GM23338 (cell line): ENCODE measurements at regions not wholly inside any gene's neighbourhood (a gene's known extent, or its start where the extent isn't known, plus 50 kb on each side); places are given as distances from the start of the nearest gene placed in this dataset.

Source experiments
- ATAC-seq: fragments of 200-7000 bp; cut with Tn5 transposase; 3 replicates; pipeline ENCODE4 v1.9.1; 2020
- DNase-seq: peaks from one replicate; pipeline ENCODE4 v3.0.0-alpha.2; 2015; ENCODE audit warnings: low spot score
- H2AFZ ChIP-seq: fragments of 200-600 bp; sonication (generic); 2 replicates; pipeline ENCODE4 v1.8.0; 2016; ENCODE audit warnings: antibody characterized with exemption, mild to moderate bottlenecking, moderate library complexity
- H3F3A ChIP-seq: fragments of 200-600 bp; sonication (generic); replicated peaks from 2 replicates; pipeline ENCODE4 v1.8.0; 2017; ENCODE audit warnings: antibody characterized with exemption, mixed run types, low read depth
- H3K27ac ChIP-seq: fragments of 200-600 bp; sonication (generic); 2 replicates; pipeline ENCODE4 v1.6.1; 2016; ENCODE audit warnings: low read depth
- H3K27me3 ChIP-seq: fragments of 200-600 bp; sonication (generic); 2 replicates; pipeline ENCODE4 v1.8.0; 2016; ENCODE audit warnings: mild to moderate bottlenecking, mixed run types, moderate library complexity; ENCODE audit not compliant: insufficient read depth
- H3K36me3 ChIP-seq: fragments of 200-600 bp; sonication (generic); 2 replicates; pipeline ENCODE4 v1.8.0; 2016; ENCODE audit warnings: mild to moderate bottlenecking; ENCODE audit not compliant: insufficient read depth
- H3K4me1 ChIP-seq: fragments of 200-600 bp; sonication (generic); 2 replicates; pipeline ENCODE4 v1.8.0; 2016; ENCODE audit warnings: mild to moderate bottlenecking, moderate library complexity; ENCODE audit not compliant: insufficient read depth
- H3K4me2 ChIP-seq: fragments of 200-600 bp; sonication (generic); 2 replicates; pipeline ENCODE4 v1.7.1; 2017; ENCODE audit warnings: mixed run types
- H3K4me3 ChIP-seq: fragments of 200-600 bp; sonication (generic); 2 replicates; pipeline ENCODE4 v1.6.1; 2016; ENCODE audit warnings: mixed run types
- H3K79me2 ChIP-seq: fragments of 200-600 bp; sonication (generic); replicated peaks from 2 replicates; pipeline ENCODE4 v1.8.0; 2017; ENCODE audit warnings: mild to moderate bottlenecking; ENCODE audit not compliant: insufficient read depth
- H3K9me2 ChIP-seq: fragments of 200-600 bp; sonication (generic); 2 replicates; pipeline ENCODE4 v1.8.0; 2017; ENCODE audit not compliant: insufficient read depth
- H4K20me1 ChIP-seq: fragments of 200-600 bp; sonication (generic); replicated peaks from 2 replicates; pipeline ENCODE4 v1.8.0; 2017; ENCODE audit warnings: mild to moderate bottlenecking; ENCODE audit not compliant: insufficient read depth
- H3K27ac Mint-ChIP-seq: 2 replicates; pipeline ENCODE4 v1.8.0; 2020; ENCODE audit warnings: inconsistent platforms, mild to moderate bottlenecking, moderate library complexity, mixed read lengths
- H3K27me3 Mint-ChIP-seq: 3 replicates; pipeline ENCODE4 v1.8.0; 2022; ENCODE audit warnings: low read depth, mild to moderate bottlenecking, moderate library complexity, mixed read lengths, inconsistent platforms; ENCODE audit not compliant: insufficient read depth, poor library complexity
- H3K36me3 Mint-ChIP-seq: 3 replicates; pipeline ENCODE4 v1.8.0; 2021; ENCODE audit warnings: low read depth, mild to moderate bottlenecking, inconsistent platforms, moderate library complexity, mixed read lengths
- H3K4me1 Mint-ChIP-seq: 3 replicates; pipeline ENCODE4 v1.8.0; 2020; ENCODE audit warnings: mild to moderate bottlenecking, inconsistent platforms, mixed read lengths
- H3K4me3 Mint-ChIP-seq: 3 replicates; pipeline ENCODE4 v1.8.0; 2021; ENCODE audit warnings: moderate library complexity, mild to moderate bottlenecking, inconsistent platforms, mixed read lengths
- H3K9me3 Mint-ChIP-seq: 3 replicates; pipeline ENCODE4 v1.8.0; 2020; ENCODE audit warnings: moderate library complexity, mild to moderate bottlenecking, inconsistent platforms, mixed read lengths
- CREB1 ChIP-seq: fragments of 250-450 bp; sonication (Bioruptor Pico); IDR thresholded peaks from 2 replicates; pipeline ENCODE4 v1.5.0; 2020; ENCODE audit warnings: low read depth, mild to moderate bottlenecking, moderate library complexity
- CTCF ChIP-seq, 2 experiments: fragments of 200-600 bp in 1 of 2; sonication (generic) in 1 of 2; conservative IDR thresholded peaks; 2 replicates each; pipeline versions ENCODE4 v1.5.1 to v1.6.1; 2016 to 2017; ENCODE audit warnings: antibody characterized with exemption in 2 of 2, low read depth in 2 of 2, mild to moderate bottlenecking in 2 of 2, moderate library complexity in 1 of 2
- EZH2phosphoT487 ChIP-seq: fragments of 200-600 bp; sonication (generic); IDR thresholded peaks from one replicate; pipeline ENCODE4 v1.8.1; 2018; ENCODE audit warnings: antibody characterized with exemption; ENCODE audit not compliant: unreplicated experiment
- NANOG ChIP-seq: IDR thresholded peaks from 2 replicates; pipeline ENCODE4 v1.6.1; 2016; ENCODE audit warnings: antibody characterized with exemption, borderline replicate concordance
- POLR2AphosphoS5 ChIP-seq: IDR thresholded peaks from 2 replicates; pipeline ENCODE4 v1.6.1; 2016; ENCODE audit warnings: antibody characterized with exemption, low read depth
- REST ChIP-seq: IDR thresholded peaks from one replicate; pipeline ENCODE4 v1.6.1; 2018; ENCODE audit warnings: antibody characterized with exemption; ENCODE audit not compliant: unreplicated experiment
- STAT1 ChIP-seq: IDR thresholded peaks from one replicate; pipeline ENCODE4 v1.6.1; 2016; ENCODE audit warnings: antibody characterized with exemption; ENCODE audit not compliant: unreplicated experiment
- ZNF331 ChIP-seq: fragments of 250-450 bp; sonication (Bioruptor Pico); IDR thresholded peaks from 2 replicates; pipeline ENCODE4 v1.5.0; 2020; ENCODE audit warnings: low read depth, mild to moderate bottlenecking, moderate library complexity
- TF ChIP-seq, protein P1 (sequence below): IDR thresholded peaks from 2 replicates; pipeline ENCODE4 v1.6.1; 2016; ENCODE audit warnings: antibody characterized with exemption

DNA sequence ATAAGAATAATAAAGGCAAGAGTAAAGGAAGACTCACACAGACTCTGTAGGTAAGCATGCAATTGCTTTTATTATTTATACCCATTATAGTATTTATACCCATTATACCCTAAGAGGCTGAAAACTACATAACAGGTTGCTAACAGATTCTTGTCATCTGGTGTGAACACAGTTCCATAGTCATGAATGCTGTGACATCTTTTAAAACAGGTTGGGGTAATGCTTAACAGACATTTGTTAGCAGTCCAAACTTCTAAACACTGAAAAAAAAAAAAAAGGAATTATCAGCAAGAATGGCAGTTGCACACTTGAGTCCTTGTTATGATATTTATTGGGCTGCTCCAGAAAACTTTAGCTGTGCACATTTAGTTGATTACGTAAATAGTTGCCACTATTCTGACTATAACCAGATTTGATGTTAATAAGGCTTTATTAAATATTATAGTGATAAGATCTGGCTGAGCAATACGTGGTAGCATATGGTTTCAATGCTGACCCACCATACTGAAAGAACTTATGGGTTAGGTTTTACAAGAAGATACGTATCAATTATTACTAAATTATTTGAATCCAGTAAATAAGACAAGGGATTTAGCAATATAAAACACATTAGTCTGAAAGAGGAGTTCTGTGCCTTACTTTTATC is 888.8 kb downstream of the LRRTM4 start:
- Mint-ChIP-seq H3K4me1 (peaks cover 20% of the 10 kb centered on the region), H3K36me3 (no peaks in the 10 kb centered on the region), H3K27me3 (peaks cover 4% of the 10 kb centered on the region), H3K27ac (no peak overlapping the region), H3K9me3 (no peaks in the 10 kb centered on the region), H3K4me3 (no peak overlapping the region)
- ATAC-seq (no peak), DNase-seq (no peak)
- H2AFZ ChIP-seq, result no peak overlapping the region
- no peak overlapping the region for H3K4me3 ChIP-seq
- H4K20me1 ChIP-seq, result no peaks in the 10 kb centered on the region
- H3K27ac ChIP-seq, result no peak overlapping the region
- H3K4me2 ChIP-seq, result no peak overlapping the region
- no peaks in the 10 kb centered on the region for H3K36me3 ChIP-seq
- no peaks in the 10 kb centered on the region for H3F3A ChIP-seq
- no peaks in the 10 kb centered on the region for H3K79me2 ChIP-seq
- H3K4me1 ChIP-seq, result peaks cover 24% of the 10 kb centered on the region
- TF ChIP-seq STAT1, result no peak
- no peaks in the 10 kb centered on the region for H3K9me2 ChIP-seq
- H3K27me3 ChIP-seq, result no peaks in the 10 kb centered on the region

- no peaks in the 10 kb centered on the region for H3K27me3 ChIP-seq
- H3F3A ChIP-seq, result no peaks in the 10 kb centered on the region
- ATAC-seq, result no peak
- H3K79me2 ChIP-seq, result no peaks in the 10 kb centered on the region
- TF ChIP-seq EZH2phosphoT487, result no peak
- TF ChIP-seq POLR2AphosphoS5, result no peak
- no peak for TF ChIP-seq ZNF331 (CRISPR knock-in tag)
- TF ChIP-seq CTCF (conservative IDR thresholded peaks at IDR 0.05; ENCODE audit: low read depth in 2 of 2), result no peak
- no peak for TF ChIP-seq NANOG
- TF ChIP-seq CREB1 (CRISPR knock-in tag), result no peak
- no peak for TF ChIP-seq REST
- TF ChIP-seq, protein P1, sequence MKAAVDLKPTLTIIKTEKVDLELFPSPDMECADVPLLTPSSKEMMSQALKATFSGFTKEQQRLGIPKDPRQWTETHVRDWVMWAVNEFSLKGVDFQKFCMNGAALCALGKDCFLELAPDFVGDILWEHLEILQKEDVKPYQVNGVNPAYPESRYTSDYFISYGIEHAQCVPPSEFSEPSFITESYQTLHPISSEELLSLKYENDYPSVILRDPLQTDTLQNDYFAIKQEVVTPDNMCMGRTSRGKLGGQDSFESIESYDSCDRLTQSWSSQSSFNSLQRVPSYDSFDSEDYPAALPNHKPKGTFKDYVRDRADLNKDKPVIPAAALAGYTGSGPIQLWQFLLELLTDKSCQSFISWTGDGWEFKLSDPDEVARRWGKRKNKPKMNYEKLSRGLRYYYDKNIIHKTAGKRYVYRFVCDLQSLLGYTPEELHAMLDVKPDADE, result no peak
- Mint-ChIP-seq H3K4me1 (peaks cover 5% of the 10 kb centered on the region; the same call in 2 of the 3 replicates), H3K27me3 (peaks cover 5% of the 10 kb centered on the region), H3K4me3 (no peak overlapping the region), H3K9me3 (no peaks in the 10 kb centered on the region; the same call in 2 of the 3 replicates), H3K27ac (no peak overlapping the region; the same call in 1 of the 2 replicates), H3K36me3 (no peaks in the 10 kb centered on the region; the same call in 2 of the 3 replicates)
- H3K27ac ChIP-seq, result no peak overlapping the region
- no peak overlapping the region for H3K4me2 ChIP-seq
- H3K4me1 ChIP-seq, result peaks cover 13% of the 10 kb centered on the region; the same call in 1 of the 2 replicates
- no peak for DNase-seq
- no peak overlapping the region for H3K4me3 ChIP-seq
- no peaks in the 10 kb centered on the region for H3K9me2 ChIP-seq
- no peaks in the 10 kb centered on the region for H4K20me1 ChIP-seq
- no peaks in the 10 kb centered on the region for H3K36me3 ChIP-seq
- no peak overlapping the region for H2AFZ ChIP-seq
These were observed 897.1 kb downstream of the LRRTM4 start for GRCh38 chr2:76625101-76625500.
